Endothelial cell (in vitro differentiated cells): ENCODE measurements at regions not wholly inside any gene's neighbourhood (a gene's known extent, or its start where the extent isn't known, plus 50 kb on each side); places are given as distances from the start of the nearest gene placed in this dataset.

ENCODE experiments used
- DNase-seq: peaks from one replicate; pipeline ENCODE4 v3.0.0; 2021; ENCODE audit warnings: low spot score
- H3K27ac Mint-ChIP-seq: one replicate; pipeline ENCODE4 v1.8.0; 2021; ENCODE audit warnings: mixed read lengths, inconsistent platforms; ENCODE audit not compliant: unreplicated experiment
- H3K27me3 Mint-ChIP-seq: one replicate; pipeline ENCODE4 v1.8.0; 2021; ENCODE audit warnings: mild to moderate bottlenecking, moderate library complexity, mixed read lengths, inconsistent platforms; ENCODE audit not compliant: unreplicated experiment
- H3K36me3 Mint-ChIP-seq: one replicate; pipeline ENCODE4 v1.8.0; 2021; ENCODE audit warnings: mild to moderate bottlenecking, low read depth, mixed read lengths, inconsistent platforms; ENCODE audit not compliant: unreplicated experiment
- H3K4me1 Mint-ChIP-seq: one replicate; pipeline ENCODE4 v1.8.0; 2021; ENCODE audit warnings: mild to moderate bottlenecking, mixed read lengths, inconsistent platforms; ENCODE audit not compliant: unreplicated experiment
- H3K4me3 Mint-ChIP-seq: one replicate; pipeline ENCODE4 v1.8.0; 2021; ENCODE audit warnings: mild to moderate bottlenecking, mixed read lengths, inconsistent platforms; ENCODE audit not compliant: unreplicated experiment
- H3K9me3 Mint-ChIP-seq: one replicate; pipeline ENCODE4 v1.8.0; 2021; ENCODE audit warnings: mixed read lengths, inconsistent platforms; ENCODE audit not compliant: unreplicated experiment
- TF ChIP-seq, protein P1 (sequence below): fragments of 200-600 bp; sonication (generic); IDR thresholded peaks from one replicate; pipeline ENCODE4 v1.5.0; 2021; ENCODE audit warnings: antibody characterized with exemption; ENCODE audit not compliant: unreplicated experiment

DNA sequence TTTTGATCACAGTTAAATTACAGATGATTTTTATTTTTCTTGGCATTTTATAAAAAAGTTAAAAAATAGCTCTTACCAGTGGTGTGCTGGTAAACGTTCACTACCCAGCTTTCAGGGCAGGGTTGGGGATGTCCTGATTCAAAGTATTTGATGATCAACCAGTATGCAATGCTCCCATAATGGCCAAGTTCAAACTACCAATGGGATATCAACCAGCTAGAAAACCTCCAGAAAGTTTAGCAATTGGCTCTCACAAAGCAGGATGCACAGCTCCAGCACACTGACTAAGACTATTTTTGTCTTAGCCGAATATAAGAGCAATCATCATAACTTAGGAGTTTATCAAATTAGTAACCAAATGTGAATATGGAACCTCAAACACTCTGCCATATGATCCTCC, 108.0 kb upstream of the PDE5A start:
- no peaks in the 10 kb centered on the region for H3K27me3 Mint-ChIP-seq
- DNase-seq = no peak
- no peaks in the 10 kb centered on the region for H3K9me3 Mint-ChIP-seq
- peaks cover 10% of the 10 kb centered on the region for H3K4me1 Mint-ChIP-seq
- H3K4me3 Mint-ChIP-seq = no peak overlapping the region
- H3K27ac Mint-ChIP-seq = no peak overlapping the region
- H3K36me3 Mint-ChIP-seq = no peaks in the 10 kb centered on the region
- TF ChIP-seq, protein P1, sequence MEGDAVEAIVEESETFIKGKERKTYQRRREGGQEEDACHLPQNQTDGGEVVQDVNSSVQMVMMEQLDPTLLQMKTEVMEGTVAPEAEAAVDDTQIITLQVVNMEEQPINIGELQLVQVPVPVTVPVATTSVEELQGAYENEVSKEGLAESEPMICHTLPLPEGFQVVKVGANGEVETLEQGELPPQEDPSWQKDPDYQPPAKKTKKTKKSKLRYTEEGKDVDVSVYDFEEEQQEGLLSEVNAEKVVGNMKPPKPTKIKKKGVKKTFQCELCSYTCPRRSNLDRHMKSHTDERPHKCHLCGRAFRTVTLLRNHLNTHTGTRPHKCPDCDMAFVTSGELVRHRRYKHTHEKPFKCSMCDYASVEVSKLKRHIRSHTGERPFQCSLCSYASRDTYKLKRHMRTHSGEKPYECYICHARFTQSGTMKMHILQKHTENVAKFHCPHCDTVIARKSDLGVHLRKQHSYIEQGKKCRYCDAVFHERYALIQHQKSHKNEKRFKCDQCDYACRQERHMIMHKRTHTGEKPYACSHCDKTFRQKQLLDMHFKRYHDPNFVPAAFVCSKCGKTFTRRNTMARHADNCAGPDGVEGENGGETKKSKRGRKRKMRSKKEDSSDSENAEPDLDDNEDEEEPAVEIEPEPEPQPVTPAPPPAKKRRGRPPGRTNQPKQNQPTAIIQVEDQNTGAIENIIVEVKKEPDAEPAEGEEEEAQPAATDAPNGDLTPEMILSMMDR = no peak

DNA sequence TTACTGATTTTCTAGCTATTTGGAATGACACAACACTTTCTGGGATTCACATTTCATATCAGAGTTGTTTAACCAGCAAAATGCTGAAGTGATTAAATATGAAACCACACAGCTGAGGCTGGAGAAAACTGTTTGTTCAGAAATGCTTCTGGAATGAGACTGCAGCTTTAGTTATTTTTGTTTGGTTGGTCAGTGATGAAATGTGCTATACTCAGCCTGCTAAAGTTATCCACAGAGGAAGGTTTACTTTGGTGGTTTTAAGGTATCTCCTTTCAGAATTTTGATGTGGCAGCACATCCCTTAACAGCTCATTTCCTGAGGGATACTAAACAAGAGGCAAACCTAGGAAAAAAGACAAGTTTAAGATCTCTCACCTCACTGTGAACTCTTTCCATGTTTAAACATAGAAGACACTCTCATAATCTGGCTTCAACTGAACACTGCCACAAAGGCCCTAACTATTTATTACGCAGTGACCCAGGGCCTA, 106.6 kb upstream of the PDE5A start:
- DNase-seq = no peak
- Mint-ChIP-seq H3K27ac (no peak overlapping the region), H3K4me3 (no peak overlapping the region), H3K27me3 (no peaks in the 10 kb centered on the region), H3K9me3 (no peaks in the 10 kb centered on the region), H3K4me1 (peaks cover 10% of the 10 kb centered on the region), H3K36me3 (no peaks in the 10 kb centered on the region)
- TF ChIP-seq, protein P1 = no peak

DNA sequence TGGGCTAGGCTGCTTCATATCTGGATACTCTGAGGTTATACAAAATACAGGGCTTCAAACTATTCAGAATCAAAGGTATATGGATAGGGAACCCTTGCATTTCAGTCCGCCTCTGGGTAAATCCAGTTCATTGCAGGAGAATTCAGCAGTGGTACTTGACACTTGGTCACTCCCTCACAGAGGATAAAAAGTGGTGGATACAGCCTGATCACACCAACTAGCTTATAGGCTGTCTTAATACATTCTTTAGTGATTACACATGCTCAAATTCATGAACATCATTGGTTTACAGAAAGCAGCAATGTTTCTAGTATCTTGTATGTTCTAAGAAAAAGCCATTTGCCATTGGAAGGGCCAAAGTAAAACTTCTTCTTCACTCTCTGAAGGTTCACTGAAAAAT, 104.8 kb upstream of the PDE5A start:
- H3K9me3 Mint-ChIP-seq = no peaks in the 10 kb centered on the region
- no peaks in the 10 kb centered on the region for H3K27me3 Mint-ChIP-seq
- no peak for DNase-seq
- no peak overlapping the region for H3K4me3 Mint-ChIP-seq
- TF ChIP-seq, protein P1 = no peak
- H3K36me3 Mint-ChIP-seq = no peaks in the 10 kb centered on the region
- peaks cover 3% of the 10 kb centered on the region for H3K4me1 Mint-ChIP-seq
- no peak overlapping the region for H3K27ac Mint-ChIP-seq

DNA sequence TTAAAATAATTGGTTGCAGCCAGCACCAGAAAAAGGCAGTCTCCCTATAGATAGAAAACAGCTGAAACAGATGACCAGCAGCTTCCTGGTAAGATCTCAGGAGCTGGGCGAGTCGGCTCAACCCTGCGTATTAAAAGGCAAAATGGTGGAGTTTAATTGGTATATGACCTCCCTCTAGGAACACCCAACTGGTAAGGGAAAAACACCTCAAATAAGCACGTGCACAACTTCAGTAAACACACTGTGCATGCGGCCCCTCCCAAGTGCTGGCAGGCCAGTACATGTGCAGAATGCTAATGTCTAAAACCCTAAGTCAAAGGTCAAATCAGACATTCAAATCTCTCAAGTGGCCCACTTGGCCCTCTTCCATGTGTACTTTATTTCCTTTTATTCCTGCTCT, 103.2 kb upstream of the PDE5A start:
- TF ChIP-seq, protein P1 = no peak
- no peaks in the 10 kb centered on the region for H3K9me3 Mint-ChIP-seq
- no peak overlapping the region for H3K4me3 Mint-ChIP-seq
- no peaks in the 10 kb centered on the region for H3K27me3 Mint-ChIP-seq
- no peaks in the 10 kb centered on the region for H3K36me3 Mint-ChIP-seq
- H3K27ac Mint-ChIP-seq = no peak overlapping the region
- no peaks in the 10 kb centered on the region for H3K4me1 Mint-ChIP-seq
- DNase-seq = no peak

DNA sequence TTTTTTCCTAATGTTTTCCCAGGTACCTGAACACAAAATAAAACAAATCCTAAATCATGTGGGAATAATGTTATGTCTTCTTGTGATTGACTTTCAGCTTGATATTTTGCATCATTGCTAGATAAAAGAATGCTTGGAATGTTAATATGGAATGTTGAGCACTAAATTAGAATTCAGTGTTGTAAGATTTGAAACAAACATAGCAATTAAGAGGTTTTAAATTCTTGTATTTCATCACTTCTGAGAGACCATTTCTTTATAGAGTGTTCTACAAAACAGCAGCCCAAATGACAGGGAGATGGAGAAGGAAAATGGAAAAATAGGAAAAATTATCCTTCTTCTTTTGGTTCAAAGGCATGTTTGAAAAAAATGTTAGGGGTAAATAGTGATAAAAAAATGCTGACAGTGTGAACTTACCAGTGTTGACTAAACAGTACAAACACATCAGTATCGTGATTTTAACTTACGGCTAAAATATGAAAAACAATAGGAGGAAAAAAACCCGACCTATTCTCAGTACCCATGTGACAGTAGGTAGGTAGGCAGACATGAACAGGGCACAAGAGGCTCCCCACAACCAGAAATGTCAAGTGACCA, 102.6 kb upstream of the PDE5A start:
- Mint-ChIP-seq H3K27ac (no peak overlapping the region), H3K9me3 (no peaks in the 10 kb centered on the region), H3K36me3 (no peaks in the 10 kb centered on the region), H3K4me1 (no peaks in the 10 kb centered on the region), H3K27me3 (no peaks in the 10 kb centered on the region), H3K4me3 (no peak overlapping the region)
- TF ChIP-seq, protein P1 = no peak
- DNase-seq = no peak
